ENCODE measurements at regions not wholly inside any gene's neighbourhood (a gene's known extent, or its start where the extent isn't known, plus 50 kb on each side); places are given as distances from the start of the nearest gene placed in this dataset.

DNA sequence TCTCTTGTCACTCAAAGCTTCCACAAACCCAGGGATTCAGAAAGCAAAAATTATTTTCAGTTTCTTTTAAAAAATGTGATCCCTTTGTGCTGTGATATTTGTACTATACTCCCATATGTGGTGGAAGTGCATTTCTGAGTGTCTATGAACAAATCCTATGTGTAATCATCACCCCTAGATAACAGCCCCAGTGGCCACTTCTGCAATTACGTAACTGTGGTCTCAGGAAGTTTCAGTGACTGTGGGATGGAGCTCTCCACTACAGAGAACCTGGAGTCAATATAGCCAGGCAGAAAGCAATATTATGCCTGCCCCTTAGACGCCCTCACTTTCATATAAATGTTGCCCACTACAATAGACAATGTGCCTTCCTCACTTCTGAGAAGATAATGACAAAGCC lies 1101.7 kb upstream of the GHITM start:
- Histone ChIP-seq H2AFZ (ENCODE audit: low read length) (no peak overlapping the region), H4K20me1 (ENCODE audit: insufficient read depth, low read length) (no peaks in the 10 kb centered on the region), H3K36me3 (ENCODE audit: insufficient read depth, low read length) (no peaks in the 10 kb centered on the region), H3K4me1 (ENCODE audit: insufficient read depth, low read length, severe bottlenecking) (no peaks in the 10 kb centered on the region), H3K9me2 (ENCODE audit: low read depth, low read length) (no peaks in the 10 kb centered on the region), H3K27ac (ENCODE audit: low read depth, low read length, poor library complexity, severe bottlenecking) (no peak overlapping the region), H3K4me3 (ENCODE audit: low read depth, low read length, poor library complexity, severe bottlenecking) (no peak overlapping the region), H3K9ac (ENCODE audit: low read length) (no peak overlapping the region), H3K27me3 (ENCODE audit: insufficient read depth, low read length) (peaks cover 7% of the 10 kb centered on the region; the same call in 1 of the 2 replicates), H3K4me2 (ENCODE audit: low read length) (no peak overlapping the region), H3K79me2 (ENCODE audit: insufficient read depth, low read length) (no peaks in the 10 kb centered on the region), H3F3A (ENCODE audit: insufficient read depth, low read length) (no peaks in the 10 kb centered on the region), H3K9me3 (ENCODE audit: low read length) (no peaks in the 10 kb centered on the region)
- no peak for TF ChIP-seq EZH2 (IDR thresholded peaks at IDR 0.05; ENCODE audit: borderline replicate concordance, low read length)
- TF ChIP-seq, protein P1, sequence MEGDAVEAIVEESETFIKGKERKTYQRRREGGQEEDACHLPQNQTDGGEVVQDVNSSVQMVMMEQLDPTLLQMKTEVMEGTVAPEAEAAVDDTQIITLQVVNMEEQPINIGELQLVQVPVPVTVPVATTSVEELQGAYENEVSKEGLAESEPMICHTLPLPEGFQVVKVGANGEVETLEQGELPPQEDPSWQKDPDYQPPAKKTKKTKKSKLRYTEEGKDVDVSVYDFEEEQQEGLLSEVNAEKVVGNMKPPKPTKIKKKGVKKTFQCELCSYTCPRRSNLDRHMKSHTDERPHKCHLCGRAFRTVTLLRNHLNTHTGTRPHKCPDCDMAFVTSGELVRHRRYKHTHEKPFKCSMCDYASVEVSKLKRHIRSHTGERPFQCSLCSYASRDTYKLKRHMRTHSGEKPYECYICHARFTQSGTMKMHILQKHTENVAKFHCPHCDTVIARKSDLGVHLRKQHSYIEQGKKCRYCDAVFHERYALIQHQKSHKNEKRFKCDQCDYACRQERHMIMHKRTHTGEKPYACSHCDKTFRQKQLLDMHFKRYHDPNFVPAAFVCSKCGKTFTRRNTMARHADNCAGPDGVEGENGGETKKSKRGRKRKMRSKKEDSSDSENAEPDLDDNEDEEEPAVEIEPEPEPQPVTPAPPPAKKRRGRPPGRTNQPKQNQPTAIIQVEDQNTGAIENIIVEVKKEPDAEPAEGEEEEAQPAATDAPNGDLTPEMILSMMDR (IDR thresholded peaks at IDR 0.05; ENCODE audit: low read length), result no peak

GRCh38 chr10:83038631-83039030 lies 1100.7 kb upstream of the GHITM start:
- H3K9me2 ChIP-seq (ENCODE audit: low read depth, low read length), result no peaks in the 10 kb centered on the region
- H3K4me3 ChIP-seq (ENCODE audit: low read depth, low read length, poor library complexity, severe bottlenecking), result no peak overlapping the region
- TF ChIP-seq, protein P1 (IDR thresholded peaks at IDR 0.05; ENCODE audit: low read length), result no peak
- no peak overlapping the region for H3K9ac ChIP-seq (ENCODE audit: low read length)
- H3K36me3 ChIP-seq (ENCODE audit: insufficient read depth, low read length), result no peaks in the 10 kb centered on the region
- H3K9me3 ChIP-seq (ENCODE audit: low read length), result no peaks in the 10 kb centered on the region
- no peak overlapping the region for H3K4me2 ChIP-seq (ENCODE audit: low read length)
- no peak overlapping the region for H3K27ac ChIP-seq (ENCODE audit: low read depth, low read length, poor library complexity, severe bottlenecking)
- H4K20me1 ChIP-seq (ENCODE audit: insufficient read depth, low read length), result no peaks in the 10 kb centered on the region
- no peaks in the 10 kb centered on the region for H3K4me1 ChIP-seq (ENCODE audit: insufficient read depth, low read length, severe bottlenecking)
- peaks cover 7% of the 10 kb centered on the region; the same call in 1 of the 2 replicates for H3K27me3 ChIP-seq (ENCODE audit: insufficient read depth, low read length)
- H2AFZ ChIP-seq (ENCODE audit: low read length), result no peak overlapping the region
- no peaks in the 10 kb centered on the region for H3K79me2 ChIP-seq (ENCODE audit: insufficient read depth, low read length)
- no peaks in the 10 kb centered on the region for H3F3A ChIP-seq (ENCODE audit: insufficient read depth, low read length)

DNA sequence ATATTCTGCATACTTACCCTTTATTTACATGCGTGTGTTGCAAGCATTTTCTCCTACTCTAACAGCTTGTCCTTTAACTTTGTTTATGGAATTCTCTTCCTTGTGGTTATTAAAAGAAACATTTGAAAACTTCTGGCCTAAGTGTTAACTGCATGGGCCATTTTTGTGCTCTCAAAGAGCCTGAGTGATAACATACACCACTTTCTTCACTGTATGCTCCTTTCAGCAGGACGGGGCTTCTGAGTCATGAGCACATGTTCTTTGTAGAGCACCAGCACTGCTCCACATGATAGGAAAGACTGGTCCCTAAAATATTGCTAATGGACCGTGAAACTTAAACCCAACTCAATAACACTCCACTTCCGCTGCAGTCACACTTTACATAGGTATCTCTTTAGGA lies 1093.6 kb upstream of the GHITM start:
- H3F3A ChIP-seq (ENCODE audit: insufficient read depth, low read length), result no peaks in the 10 kb centered on the region
- H3K27me3 ChIP-seq (ENCODE audit: insufficient read depth, low read length), result no peaks in the 10 kb centered on the region
- no peak overlapping the region for H2AFZ ChIP-seq (ENCODE audit: low read length)
- H3K79me2 ChIP-seq (ENCODE audit: insufficient read depth, low read length), result no peaks in the 10 kb centered on the region
- no peaks in the 10 kb centered on the region for H3K9me3 ChIP-seq (ENCODE audit: low read length)
- TF ChIP-seq, protein P1 (IDR thresholded peaks at IDR 0.05; ENCODE audit: low read length), result no peak
- no peak for TF ChIP-seq EZH2 (IDR thresholded peaks at IDR 0.05; ENCODE audit: borderline replicate concordance, low read length)
- H3K4me1 ChIP-seq (ENCODE audit: insufficient read depth, low read length, severe bottlenecking), result no peaks in the 10 kb centered on the region
- H3K9me2 ChIP-seq (ENCODE audit: low read depth, low read length), result no peaks in the 10 kb centered on the region
- H4K20me1 ChIP-seq (ENCODE audit: insufficient read depth, low read length), result no peaks in the 10 kb centered on the region
- H3K9ac ChIP-seq (ENCODE audit: low read length), result no peak overlapping the region
- no peak overlapping the region for H3K4me3 ChIP-seq (ENCODE audit: low read depth, low read length, poor library complexity, severe bottlenecking)
- no peak overlapping the region for H3K4me2 ChIP-seq (ENCODE audit: low read length)
- H3K27ac ChIP-seq (ENCODE audit: low read depth, low read length, poor library complexity, severe bottlenecking), result no peak overlapping the region
- no peaks in the 10 kb centered on the region for H3K36me3 ChIP-seq (ENCODE audit: insufficient read depth, low read length)

All from OCI-LY1 (cell line).